ENCODE measurements at regions not wholly inside any gene's neighbourhood (a gene's known extent, or its start where the extent isn't known, plus 50 kb on each side); places are given as distances from the start of the nearest gene placed in this dataset.
"Not testable (repeated sequence)": the region's sequence is repeated elsewhere in the genome, so short reads cannot be mapped to it uniquely, and the experiment has no call there.

DNA sequence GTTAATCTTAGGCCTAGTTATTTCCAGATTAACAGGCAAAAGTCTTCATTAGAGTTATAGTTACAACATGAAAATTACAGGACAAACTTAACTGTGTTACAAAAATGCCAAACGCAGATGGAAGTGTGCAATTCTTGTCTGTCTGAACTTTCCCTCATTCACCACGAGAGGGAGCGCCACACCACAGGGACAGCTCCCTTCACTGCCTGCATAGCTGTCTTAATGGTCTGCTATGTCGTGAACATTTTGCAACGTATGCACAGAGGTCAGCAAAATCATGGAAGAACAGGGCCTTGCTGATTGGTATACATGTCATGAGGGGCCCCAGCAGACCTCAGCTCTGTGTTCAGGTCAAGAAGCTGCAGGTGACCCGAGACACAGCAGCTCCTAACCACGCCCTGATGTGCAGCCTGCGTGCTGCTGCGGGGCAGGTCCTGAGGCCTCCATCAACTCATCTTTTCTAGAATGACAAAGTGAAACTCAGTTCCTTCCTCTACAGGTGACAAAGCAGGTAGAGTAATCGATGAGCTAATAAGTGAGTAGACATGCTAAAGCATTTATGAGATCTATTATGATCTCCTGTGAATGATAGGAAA lies 78.8 kb upstream of the ATP8B1 start:
- peak; percentile 36 for DNase-seq

DNA sequence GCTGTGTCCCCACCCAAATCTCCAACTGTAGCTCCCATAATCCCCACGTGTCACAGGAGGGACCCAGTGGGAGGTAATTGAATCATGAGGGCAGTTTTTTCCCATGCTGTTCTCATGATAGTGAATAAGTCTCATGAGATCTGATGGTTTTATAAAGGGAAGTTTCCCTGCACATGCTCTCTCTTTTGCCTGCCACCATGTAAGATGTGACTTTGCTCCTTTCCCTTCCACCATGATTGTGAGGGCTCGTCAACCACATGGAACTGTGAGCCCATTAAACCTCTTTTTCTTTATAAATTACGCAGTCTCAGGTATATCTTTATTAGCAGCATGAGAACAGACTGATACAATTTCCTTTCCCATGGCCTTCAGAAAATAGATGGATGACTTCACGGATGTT lies 76.8 kb upstream of the ATP8B1 start:
- not testable (repeated sequence) for DNase-seq

DNA sequence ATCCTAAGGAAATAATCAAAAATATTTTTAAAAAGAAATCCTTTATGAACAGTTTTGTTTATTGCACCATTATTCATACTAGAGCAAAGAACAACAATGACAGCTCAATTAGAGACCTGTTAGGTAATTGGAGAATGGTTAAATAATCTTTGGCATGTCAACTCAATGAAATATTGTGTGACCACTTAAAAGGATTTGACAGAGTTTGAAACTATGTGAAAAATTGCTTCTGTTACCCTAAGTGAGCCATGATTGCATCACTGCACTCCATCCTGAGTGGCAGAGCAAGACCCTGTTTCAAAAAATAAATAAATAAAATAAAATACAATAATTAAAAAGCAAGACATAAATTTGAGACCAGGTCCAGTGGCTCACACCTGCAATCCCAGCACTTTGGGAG lies 66.1 kb upstream of the ATP8B1 start:
- no peak for DNase-seq

DNA sequence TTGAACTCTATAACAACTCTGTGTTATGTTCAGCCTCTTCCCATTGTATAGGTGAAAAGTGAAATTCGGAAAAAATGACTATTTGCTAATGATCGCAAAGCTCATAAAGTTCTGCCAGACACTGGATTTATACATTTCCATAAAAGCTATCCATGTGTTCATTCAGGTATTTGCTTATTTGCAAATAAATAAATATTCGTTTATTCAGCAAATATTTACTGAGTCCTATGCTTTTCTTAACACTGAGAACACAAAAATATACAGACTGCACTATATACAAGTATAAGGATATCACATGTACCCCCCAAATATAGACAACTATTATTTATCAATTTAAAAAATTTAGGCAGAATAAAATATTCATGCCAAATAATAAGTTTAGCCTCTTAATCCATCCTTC lies 63.2 kb upstream of the ATP8B1 start:
- no peak for DNase-seq

DNA sequence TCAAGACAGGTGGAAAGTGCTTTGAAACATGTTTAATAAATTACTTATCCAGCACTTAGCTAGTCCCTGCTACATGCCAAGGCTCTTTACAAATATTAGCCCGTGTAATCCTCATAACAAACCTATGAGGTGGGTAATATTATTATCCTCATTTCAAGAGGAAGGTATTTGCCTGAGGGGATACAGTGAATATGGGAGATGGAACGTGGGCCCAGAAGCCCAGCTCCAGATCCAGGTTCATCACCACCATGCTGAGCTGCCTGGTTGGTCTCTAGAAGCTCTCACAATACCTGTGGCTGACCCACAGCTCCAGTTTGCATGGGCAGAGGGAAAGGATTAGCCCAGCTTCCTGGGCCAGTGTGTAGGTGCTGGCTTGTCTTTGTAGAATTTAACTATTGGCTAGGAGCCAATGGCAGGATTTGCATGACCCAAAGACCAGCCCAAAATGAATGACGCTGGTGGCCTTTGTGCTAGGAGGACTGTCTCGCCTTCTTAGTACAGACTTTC lies 61.6 kb upstream of the ATP8B1 start:
- DNase-seq, result no peak

DNA sequence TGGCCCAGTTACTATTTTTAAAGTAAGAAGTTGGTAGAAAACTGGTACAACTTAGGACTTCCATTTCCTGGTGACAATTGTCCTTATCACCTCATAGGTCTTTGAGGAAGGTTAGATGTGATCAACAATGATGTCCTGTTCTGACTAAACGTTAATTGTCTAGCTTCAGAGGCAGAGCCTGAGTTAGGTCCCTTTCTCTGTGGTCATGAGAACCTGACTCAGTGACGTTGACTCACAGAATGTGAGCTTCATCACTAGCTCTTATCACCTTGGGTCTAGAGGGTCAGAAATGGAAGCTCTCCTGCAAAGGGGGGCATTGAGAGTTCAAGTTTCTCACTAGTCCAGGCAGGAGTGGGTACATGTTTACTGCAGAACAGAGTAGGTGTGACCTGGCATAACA lies 60.6 kb upstream of the ATP8B1 start:
- no peak for DNase-seq

DNA sequence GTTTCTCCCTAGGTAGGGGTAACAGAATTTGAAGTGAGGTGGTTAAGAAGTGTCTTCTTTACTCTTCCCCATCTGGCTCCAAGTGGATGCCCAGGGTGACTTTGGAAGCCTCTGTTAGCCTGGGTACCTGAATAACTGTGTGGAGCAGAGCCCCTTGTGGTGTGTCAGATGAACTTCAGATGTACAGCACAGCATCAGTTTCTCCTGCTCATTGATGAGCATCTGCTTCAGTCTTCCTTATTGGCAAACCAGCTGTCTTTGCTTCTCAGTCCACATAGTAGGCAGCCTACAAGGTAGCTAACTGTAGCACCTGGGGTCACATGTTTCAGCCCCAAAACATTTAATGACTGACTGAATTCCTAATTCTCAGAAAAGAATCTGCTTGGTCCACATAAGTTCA lies 56.2 kb upstream of the ATP8B1 start:
- DNase-seq, result no peak

DNA sequence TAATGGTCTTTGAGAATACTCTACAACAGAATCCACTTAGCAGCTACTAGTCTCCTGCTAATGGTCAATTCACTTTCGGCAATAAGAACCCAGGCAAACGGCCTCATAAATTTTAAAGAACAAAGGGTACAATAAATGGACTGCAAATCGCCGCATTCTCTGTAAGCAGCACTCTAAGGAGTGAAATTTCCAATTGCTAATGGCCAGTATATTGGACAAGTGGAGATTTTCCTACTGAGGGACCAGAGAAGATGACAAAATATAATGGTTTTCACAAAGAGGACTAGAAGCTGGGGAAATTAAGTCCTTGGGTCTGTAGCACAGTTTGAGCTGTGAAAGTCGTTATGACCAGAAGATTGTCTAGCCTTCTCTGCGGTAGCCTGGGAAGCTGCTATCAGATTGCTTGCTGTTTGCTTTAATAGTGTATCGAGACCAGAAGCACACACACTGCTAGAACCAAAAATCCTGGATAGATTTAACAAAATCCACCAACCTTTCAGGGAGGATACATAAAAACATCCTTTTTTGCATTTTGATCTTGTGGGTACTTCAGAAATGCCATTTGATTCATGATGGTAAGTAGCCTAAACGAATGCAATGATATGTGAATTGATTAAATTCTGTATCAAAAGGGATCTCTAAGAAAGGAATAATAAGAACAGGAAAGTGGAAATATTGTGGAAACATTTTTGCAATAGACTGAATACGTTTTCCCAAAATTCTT lies 53.6 kb upstream of the ATP8B1 start:
- DNase-seq, result no peak

DNA sequence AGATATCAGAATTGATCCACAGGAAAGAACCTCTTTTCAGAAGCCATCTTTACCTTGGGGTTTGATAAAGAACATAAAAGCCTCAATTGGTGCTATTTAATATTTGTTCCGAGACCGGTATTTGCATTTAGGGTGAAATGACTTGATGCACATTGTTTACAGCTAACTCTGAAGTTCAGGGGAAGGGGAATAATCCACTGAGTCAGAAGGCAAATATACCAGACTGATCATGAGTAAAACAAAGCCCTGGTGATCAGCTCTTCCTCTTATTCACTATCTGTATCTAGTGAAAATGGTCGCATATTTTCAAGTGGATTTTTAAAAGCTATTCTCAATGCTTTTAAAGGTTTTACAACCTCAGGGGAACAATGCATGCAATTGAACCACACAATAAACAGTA lies 53.0 kb upstream of the ATP8B1 start:
- no peak for DNase-seq

DNA sequence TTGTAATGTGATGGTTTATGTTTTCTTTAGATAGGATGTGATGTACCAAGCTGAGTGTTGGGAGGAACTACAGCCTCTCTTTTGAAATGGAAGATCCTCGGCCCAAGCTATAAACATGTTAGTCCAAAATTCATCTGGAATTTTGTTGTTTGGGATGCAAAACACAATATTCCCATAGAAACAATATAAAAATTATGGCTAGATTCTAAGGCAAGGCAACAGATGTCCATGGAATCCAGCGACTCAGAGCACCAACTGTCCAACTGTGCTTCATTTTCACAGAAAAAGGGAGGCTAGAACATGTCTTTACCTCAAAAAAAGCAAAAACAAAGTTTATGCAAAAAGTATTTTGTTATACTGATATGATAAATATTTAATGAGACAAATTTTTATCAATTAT lies 52.4 kb upstream of the ATP8B1 start:
- no peak for DNase-seq

DNA sequence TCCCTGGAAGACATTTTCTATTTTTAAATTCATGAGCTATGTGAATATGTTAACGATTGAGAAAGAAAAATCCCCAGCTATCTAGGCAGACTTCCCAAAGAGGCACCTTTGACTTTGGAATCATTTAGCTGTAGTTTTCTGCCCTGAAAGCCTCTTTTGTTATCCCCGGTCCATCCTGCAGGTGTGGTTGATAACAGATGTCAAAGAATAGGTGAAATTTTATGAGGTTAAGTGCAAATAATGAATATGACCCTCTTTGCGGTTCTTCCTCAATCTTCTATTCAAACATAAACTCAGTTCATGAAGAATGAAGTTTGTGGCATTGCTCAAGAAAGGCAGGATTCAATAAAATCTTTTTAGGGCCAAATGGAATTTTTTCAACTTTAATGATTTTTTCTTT lies 51.6 kb upstream of the ATP8B1 start:
- DNase-seq, result no peak

DNA sequence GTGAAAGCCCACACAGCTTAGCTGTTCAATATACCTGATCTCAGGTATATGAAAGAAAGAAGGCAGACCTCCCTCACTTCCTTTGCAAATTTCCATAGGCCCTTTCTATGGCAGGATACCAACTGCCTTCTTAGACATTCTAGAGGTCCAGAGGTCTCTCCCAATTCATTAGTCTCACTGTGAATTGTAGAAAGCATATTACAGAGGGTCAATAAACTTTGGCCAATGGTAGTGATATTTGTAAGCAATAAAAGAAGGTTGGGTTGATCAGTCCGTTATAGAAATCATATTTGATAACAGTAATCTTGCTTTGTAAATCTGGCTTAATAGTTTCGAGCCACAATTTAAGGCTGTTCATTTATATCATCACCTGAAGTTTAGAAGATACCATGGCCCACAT lies 50.7 kb upstream of the ATP8B1 start:
- DNase-seq, result no peak

DNA sequence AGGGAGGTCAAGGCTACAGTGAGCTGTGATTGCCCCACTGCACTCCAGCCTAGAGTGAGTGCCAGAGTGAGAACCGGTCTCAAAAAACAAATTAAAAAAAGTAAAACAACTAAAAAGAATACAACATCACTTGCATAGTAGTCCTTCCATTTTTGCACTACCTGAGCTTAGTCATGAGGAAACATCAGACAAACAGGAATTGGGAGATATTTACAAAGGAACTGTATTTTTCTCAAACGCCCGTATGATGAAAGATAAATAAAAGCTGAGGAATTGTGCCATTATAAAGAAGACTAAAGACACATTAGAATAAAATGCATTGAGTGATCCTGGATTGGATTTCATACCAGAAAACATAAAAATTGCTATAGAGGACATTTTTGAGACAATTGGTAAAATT lies 50.0 kb upstream of the ATP8B1 start:
- DNase-seq, result no peak
